Right lobe of liver (tissue), 4 donors: ENCODE measurements at regions not wholly inside any gene's neighbourhood (a gene's known extent, or its start where the extent isn't known, plus 50 kb on each side); places are given as distances from the start of the nearest gene placed in this dataset.

Experiments used
- CTCF ChIP-seq, 4 donors: fragments of 200-600 bp in 3 of 4; fragments of 450-650 bp in 1 of 4; IDR thresholded peaks; one replicate each; pipeline versions ENCODE4 v1.5.1 to v1.8.0; 2016 to 2022; ENCODE audit warnings: antibody characterized with exemption in 4 of 4, mild to moderate bottlenecking in 2 of 4
- POLR2A ChIP-seq: fragments of 450-650 bp; IDR thresholded peaks from one replicate; pipeline ENCODE4 v1.6.1; 2017; ENCODE audit warnings: antibody characterized with exemption, mild to moderate bottlenecking
- donor health status: DM: no; HTN: no; CAD: no.
- donor health status: DM: no; HTN: no; CAD: no.
- donor health status: DM: no; HTN: yes; CAD: no.

GRCh38 chr15:36422631-36423030 lies 156.8 kb upstream of the CDIN1 start:
- TF ChIP-seq POLR2A (no peak), CTCF (IDR thresholded peaks at IDR 0.05) (no peak)
